ENCODE measurements at regions not wholly inside any gene's neighbourhood (a gene's known extent, or its start where the extent isn't known, plus 50 kb on each side); places are given as distances from the start of the nearest gene placed in this dataset.
A peak's percentile ranks its signal among the peaks of the same experiment; 100 is the strongest.

- Histone ChIP-seq H3K27ac (no peak overlapping the region), H3K36me3 (no peaks in the 10 kb centered on the region), H3K4me3 (peak overlapping the region in 3 of 4 donors; percentile 60 to 81 (median 80)), H3K4me1 (peaks cover 0 to 25% (median 5%) of the 10 kb centered on the region in 3 donors), H3K9me3 (no peaks in the 10 kb centered on the region), H3K27me3 (peaks cover 0 to 15% (median 0%) of the 10 kb centered on the region in 4 donors)
- DNase-seq = no peak
- intact Hi-C loops (cut with DNase I) = no loop called here
- TF ChIP-seq, protein P1, sequence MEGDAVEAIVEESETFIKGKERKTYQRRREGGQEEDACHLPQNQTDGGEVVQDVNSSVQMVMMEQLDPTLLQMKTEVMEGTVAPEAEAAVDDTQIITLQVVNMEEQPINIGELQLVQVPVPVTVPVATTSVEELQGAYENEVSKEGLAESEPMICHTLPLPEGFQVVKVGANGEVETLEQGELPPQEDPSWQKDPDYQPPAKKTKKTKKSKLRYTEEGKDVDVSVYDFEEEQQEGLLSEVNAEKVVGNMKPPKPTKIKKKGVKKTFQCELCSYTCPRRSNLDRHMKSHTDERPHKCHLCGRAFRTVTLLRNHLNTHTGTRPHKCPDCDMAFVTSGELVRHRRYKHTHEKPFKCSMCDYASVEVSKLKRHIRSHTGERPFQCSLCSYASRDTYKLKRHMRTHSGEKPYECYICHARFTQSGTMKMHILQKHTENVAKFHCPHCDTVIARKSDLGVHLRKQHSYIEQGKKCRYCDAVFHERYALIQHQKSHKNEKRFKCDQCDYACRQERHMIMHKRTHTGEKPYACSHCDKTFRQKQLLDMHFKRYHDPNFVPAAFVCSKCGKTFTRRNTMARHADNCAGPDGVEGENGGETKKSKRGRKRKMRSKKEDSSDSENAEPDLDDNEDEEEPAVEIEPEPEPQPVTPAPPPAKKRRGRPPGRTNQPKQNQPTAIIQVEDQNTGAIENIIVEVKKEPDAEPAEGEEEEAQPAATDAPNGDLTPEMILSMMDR (IDR thresholded peaks at IDR 0.05) = no peak
- TF ChIP-seq POLR2A (IDR thresholded peaks at IDR 0.05) = no peak
- WGBS, 2 donors = 88% methylated on average over 3 of the region's 13 CpGs; no CpG with 5 or more reads in 1 of the 2 donors
Measured at GRCh38 chr10:128209862-128210214, 83.6 kb upstream of the MKI67 start.

GRCh38 chr10:128210215-128211063 lies 84.2 kb upstream of the MKI67 start:
- Histone ChIP-seq H3K27me3 (peaks cover 0 to 13% (median 0%) of the 10 kb centered on the region in 4 donors), H3K27ac (peak overlapping the region; percentile 52 to 80 (median 72)), H3K9me3 (no peaks in the 10 kb centered on the region), H3K36me3 (no peaks in the 10 kb centered on the region), H3K4me3 (peak overlapping the region; percentile 42 to 81 (median 70)), H3K4me1 (peaks cover 0 to 25% (median 5%) of the 10 kb centered on the region in 3 donors)
- no peak for DNase-seq
- 0 to 2% methylated on average over 1 to 20 of the region's 91 CpGs for WGBS, 2 donors
- TF ChIP-seq POLR2A (IDR thresholded peaks at IDR 0.05) = no peak
- TF ChIP-seq, protein P1 (IDR thresholded peaks at IDR 0.05) = peak in 5 of 6 experiments; percentile 32 to 80 (median 59)
- intact Hi-C loops (cut with DNase I) = no loop called here

DNA sequence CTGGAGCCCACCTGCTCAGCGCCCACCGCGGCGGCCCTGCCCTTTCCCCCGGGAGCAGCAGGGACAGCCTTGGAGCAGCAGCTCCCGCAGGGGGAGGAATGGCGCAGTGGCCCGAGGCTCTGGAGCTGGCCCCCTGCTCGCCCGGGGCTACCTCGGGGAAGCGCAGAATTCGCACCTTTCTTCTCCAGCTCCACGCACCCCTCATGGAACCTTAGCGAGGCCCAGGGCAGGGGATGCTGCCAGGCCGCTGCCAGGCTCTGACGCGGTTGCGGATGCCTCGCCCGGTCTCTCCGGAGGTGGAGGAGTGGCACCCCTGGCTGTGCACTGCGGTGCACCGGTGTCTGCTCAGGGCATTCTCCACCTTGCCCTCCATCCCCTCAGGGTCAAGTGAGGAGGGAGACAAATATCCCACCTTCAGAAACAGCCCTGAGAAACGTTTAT lies 84.9 kb upstream of the MKI67 start:
- peak overlapping the region; percentile 42 to 81 (median 70) for H3K4me3 ChIP-seq
- TF ChIP-seq POLR2A (IDR thresholded peaks at IDR 0.05) = no peak
- TF ChIP-seq, protein P1 (IDR thresholded peaks at IDR 0.05) = no peak
- no peaks in the 10 kb centered on the region for H3K36me3 ChIP-seq
- peaks cover 0 to 15% (median 0%) of the 10 kb centered on the region in 4 donors for H3K27me3 ChIP-seq
- intact Hi-C loops (cut with DNase I) = no loop called here
- no peak for DNase-seq
- H3K4me1 ChIP-seq = peaks cover 0 to 25% (median 5%) of the 10 kb centered on the region in 3 donors
- no peaks in the 10 kb centered on the region for H3K9me3 ChIP-seq
- WGBS, 2 donors = 64 to 91% methylated on average over 7 to 8 of the region's 25 CpGs
- H3K27ac ChIP-seq = peak overlapping the region in 2 of 4 donors; percentile 52 to 80

DNA sequence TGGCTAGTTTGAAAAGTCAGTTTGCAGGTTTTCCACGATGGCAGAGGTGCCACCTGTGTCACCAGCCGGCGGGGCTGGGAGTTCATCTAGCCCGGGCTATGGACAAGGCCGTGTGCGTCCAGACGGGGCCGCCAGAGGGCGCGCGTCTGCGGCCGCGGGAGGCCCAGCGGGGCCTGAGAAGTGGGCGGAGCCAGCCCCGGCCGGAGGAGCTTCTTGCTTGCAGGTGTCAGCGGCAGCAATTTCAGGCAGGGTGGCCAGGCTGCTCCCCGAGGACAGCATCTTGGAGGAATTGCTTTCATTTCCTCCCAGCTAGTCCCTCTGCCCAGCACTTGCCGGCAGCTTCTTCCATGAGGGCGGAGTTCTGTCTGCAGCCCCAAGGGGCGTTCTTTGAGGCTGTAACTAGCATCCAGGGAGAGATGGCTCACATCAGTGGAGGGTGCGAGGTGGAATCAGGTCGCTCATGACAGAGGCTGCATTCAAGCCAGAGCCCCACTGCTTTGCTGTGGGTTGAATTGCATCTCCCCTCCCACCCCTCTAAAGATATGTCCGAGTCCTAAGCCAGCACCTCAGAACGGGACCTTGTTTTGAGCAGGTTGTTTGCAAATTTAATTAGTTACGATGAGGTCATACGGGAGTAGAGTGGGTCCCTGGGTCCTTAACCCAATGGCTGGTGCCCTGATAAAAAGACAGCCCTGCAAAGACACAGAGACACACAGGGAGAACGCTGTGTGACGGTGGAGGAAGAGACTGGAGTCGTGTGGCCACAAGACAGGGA lies 85.9 kb upstream of the MKI67 start:
- H3K27ac ChIP-seq = no peak overlapping the region
- peak overlapping the region in 2 of 4 donors; percentile 22 to 39 for H3K4me3 ChIP-seq
- 53 to 77% methylated on average over 5 to 12 of the region's 32 CpGs for WGBS, 2 donors
- H3K27me3 ChIP-seq = peaks cover 0 to 13% (median 0%) of the 10 kb centered on the region in 4 donors
- H3K36me3 ChIP-seq = no peaks in the 10 kb centered on the region
- H3K4me1 ChIP-seq = peaks cover 0 to 25% (median 5%) of the 10 kb centered on the region in 3 donors
- H3K9me3 ChIP-seq = no peaks in the 10 kb centered on the region
- DNase-seq = no peak
- intact Hi-C loops (cut with DNase I) = no loop called here
- no peak for TF ChIP-seq POLR2A (IDR thresholded peaks at IDR 0.05)
- TF ChIP-seq, protein P1 (IDR thresholded peaks at IDR 0.05) = peak; percentile 76 to 91 (median 87)
